ENCODE measurements at regions not wholly inside any gene's neighbourhood (a gene's known extent, or its start where the extent isn't known, plus 50 kb on each side); places are given as distances from the start of the nearest gene placed in this dataset.
A peak's percentile ranks its signal among the peaks of the same experiment; 100 is the strongest.
"Not testable (repeated sequence)": the region's sequence is repeated elsewhere in the genome, so short reads cannot be mapped to it uniquely, and the experiment has no call there.

- DNase-seq (ENCODE audit: low spot score), result no peak
These were observed 776.4 kb upstream of the AUTS2 start for GRCh38 chr7:68821846-68822245.

- DNase-seq (ENCODE audit: low spot score), result no peak
These were observed 774.1 kb upstream of the AUTS2 start for GRCh38 chr7:68823996-68824780.

GRCh38 chr7:68828575-68828974 is 769.7 kb upstream of the AUTS2 start:
- DNase-seq (ENCODE audit: low spot score), result no peak

- DNase-seq (ENCODE audit: low spot score), result no peak
These were observed 764.9 kb upstream of the AUTS2 start for GRCh38 chr7:68833422-68833821.

- DNase-seq (ENCODE audit: low spot score), result no peak
These were observed 759.3 kb upstream of the AUTS2 start for GRCh38 chr7:68839014-68839413.

GRCh38 chr7:68840991-68841390 is 757.3 kb upstream of the AUTS2 start:
- peak; percentile 76 for DNase-seq (ENCODE audit: low spot score)

GRCh38 chr7:68843985-68844384 is 754.3 kb upstream of the AUTS2 start:
- not testable (repeated sequence) for DNase-seq (ENCODE audit: low spot score)

- no peak for DNase-seq (ENCODE audit: low spot score)
These were observed 751.4 kb upstream of the AUTS2 start for GRCh38 chr7:68846811-68847325.

GRCh38 chr7:68853254-68853653 is 745.0 kb upstream of the AUTS2 start:
- no peak for DNase-seq (ENCODE audit: low spot score)

- no peak for DNase-seq (ENCODE audit: low spot score)
These were observed 740.7 kb upstream of the AUTS2 start for GRCh38 chr7:68857571-68857970.

GRCh38 chr7:68858497-68858896 is 739.8 kb upstream of the AUTS2 start:
- DNase-seq (ENCODE audit: low spot score), result no peak

GRCh38 chr7:68861171-68861570 is 737.1 kb upstream of the AUTS2 start:
- DNase-seq (ENCODE audit: low spot score), result no peak

GRCh38 chr7:68862261-68862660 is 736.0 kb upstream of the AUTS2 start:
- no peak for DNase-seq (ENCODE audit: low spot score)

- DNase-seq (ENCODE audit: low spot score), result no peak
These were observed 735.5 kb upstream of the AUTS2 start for GRCh38 chr7:68862736-68863135.

- no peak for DNase-seq (ENCODE audit: low spot score)
These were observed 732.7 kb upstream of the AUTS2 start for GRCh38 chr7:68865351-68866199.

- DNase-seq (ENCODE audit: low spot score), result no peak
These were observed 732.1 kb upstream of the AUTS2 start for GRCh38 chr7:68866200-68866570.

- DNase-seq (ENCODE audit: low spot score), result not testable (repeated sequence)
These were observed 731.6 kb upstream of the AUTS2 start for GRCh38 chr7:68866721-68867120.

GRCh38 chr7:68868978-68869377 is 729.3 kb upstream of the AUTS2 start:
- no peak for DNase-seq (ENCODE audit: low spot score)

- no peak for DNase-seq (ENCODE audit: low spot score)
These were observed 724.7 kb upstream of the AUTS2 start for GRCh38 chr7:68873616-68874015.

GRCh38 chr7:68875857-68876256 is 722.4 kb upstream of the AUTS2 start:
- DNase-seq (ENCODE audit: low spot score), result no peak

GRCh38 chr7:68887116-68887515 is 711.2 kb upstream of the AUTS2 start:
- not testable (repeated sequence) for DNase-seq (ENCODE audit: low spot score)

- no peak for DNase-seq (ENCODE audit: low spot score)
These were observed 709.3 kb upstream of the AUTS2 start for GRCh38 chr7:68888971-68889385.

- no peak for DNase-seq (ENCODE audit: low spot score)
These were observed 706.0 kb upstream of the AUTS2 start for GRCh38 chr7:68892236-68892635.

All from umbilical cord (tissue), 1 donor.